Activated naive CD8-positive, alpha-beta T cell treated with anti-CD3 and anti-CD28 coated beads for 36 hours (primary cell): ENCODE measurements at regions not wholly inside any gene's neighbourhood (a gene's known extent, or its start where the extent isn't known, plus 50 kb on each side); places are given as distances from the start of the nearest gene placed in this dataset.
A peak's percentile ranks its signal among the peaks of the same experiment; 100 is the strongest.

Experiments
- DNase-seq: peaks from one replicate; pipeline ENCODE4 v3.0.0; 2021
- H3K27ac Mint-ChIP-seq: one replicate; pipeline ENCODE4 v1.8.0; 2022; ENCODE audit warnings: mild to moderate bottlenecking, moderate library complexity, mixed read lengths
- H3K27me3 Mint-ChIP-seq: one replicate; pipeline ENCODE4 v1.8.0; 2022; ENCODE audit warnings: mild to moderate bottlenecking, mixed read lengths
- H3K36me3 Mint-ChIP-seq: one replicate; pipeline ENCODE4 v1.8.0; 2021; ENCODE audit warnings: mild to moderate bottlenecking, mixed read lengths
- H3K4me1 Mint-ChIP-seq: one replicate; pipeline ENCODE4 v1.8.0; 2021; ENCODE audit warnings: mixed read lengths
- H3K4me3 Mint-ChIP-seq: one replicate; pipeline ENCODE4 v1.8.0; 2022; ENCODE audit warnings: mild to moderate bottlenecking, moderate library complexity, mixed read lengths
- H3K9me3 Mint-ChIP-seq: one replicate; pipeline ENCODE4 v1.8.0; 2022; ENCODE audit warnings: mixed read lengths

- Mint-ChIP-seq H3K4me1 (peaks cover 37% of the 10 kb centered on the region), H3K36me3 (no peaks in the 10 kb centered on the region), H3K4me3 (no peak overlapping the region), H3K27ac (no peak overlapping the region), H3K9me3 (no peaks in the 10 kb centered on the region), H3K27me3 (no peaks in the 10 kb centered on the region)
- DNase-seq = no peak
Observed at GRCh38 chr2:126766295-126766968, 110.5 kb downstream of the GYPC start.

- Mint-ChIP-seq H3K4me3 (no peak overlapping the region), H3K4me1 (peaks cover 33% of the 10 kb centered on the region), H3K9me3 (no peaks in the 10 kb centered on the region), H3K36me3 (no peaks in the 10 kb centered on the region), H3K27me3 (no peaks in the 10 kb centered on the region), H3K27ac (no peak overlapping the region)
- no peak for DNase-seq
Observed at GRCh38 chr2:126766969-126767296, 111.0 kb downstream of the GYPC start.

DNA sequence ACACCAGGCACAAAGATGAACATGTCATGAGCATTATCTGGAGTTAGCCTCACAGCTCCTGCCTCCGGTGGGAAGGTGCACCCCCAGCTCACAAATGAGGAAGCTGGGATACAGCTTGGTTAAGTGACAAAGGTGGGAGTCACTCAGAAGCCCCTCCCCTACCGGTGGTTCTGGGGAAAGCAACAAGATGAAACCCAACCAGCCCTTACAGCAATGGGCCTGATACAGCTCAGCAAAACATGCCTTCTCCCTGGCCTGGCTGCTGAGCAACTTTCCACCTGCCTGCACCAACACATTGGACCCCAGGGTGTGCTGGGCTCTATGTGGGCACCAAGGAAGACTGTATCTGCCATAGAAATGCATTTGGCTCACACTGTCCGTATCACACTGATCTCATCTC, 113.2 kb downstream of the GYPC start:
- Mint-ChIP-seq H3K27me3 (no peaks in the 10 kb centered on the region), H3K4me3 (no peak overlapping the region)

DNA sequence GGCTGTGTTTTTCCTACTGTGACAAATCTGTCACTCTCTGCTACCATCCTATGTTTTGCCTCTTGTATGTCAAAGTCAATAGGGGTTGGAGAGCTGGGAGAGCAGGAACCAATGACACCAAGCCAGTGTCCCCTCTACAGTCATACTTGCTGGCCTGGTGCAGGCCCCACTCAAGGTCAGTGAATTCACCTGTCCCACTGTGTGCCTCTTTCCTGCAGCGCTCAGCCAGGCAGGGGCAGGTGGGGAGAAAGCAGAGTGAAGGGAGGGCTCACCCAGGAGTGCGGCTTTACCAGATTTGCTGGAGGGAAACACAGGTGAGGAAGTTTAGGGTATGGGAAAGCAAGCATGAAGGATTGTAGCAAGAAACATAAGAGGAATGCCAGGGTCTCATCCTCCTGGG, 114.5 kb downstream of the GYPC start:
- no peak for DNase-seq
- no peak overlapping the region for H3K4me3 Mint-ChIP-seq
- no peak overlapping the region for H3K27ac Mint-ChIP-seq
- H3K36me3 Mint-ChIP-seq = no peaks in the 10 kb centered on the region
- peaks cover 13% of the 10 kb centered on the region for H3K4me1 Mint-ChIP-seq
- no peaks in the 10 kb centered on the region for H3K27me3 Mint-ChIP-seq
- H3K9me3 Mint-ChIP-seq = no peaks in the 10 kb centered on the region

More for the DNA sequence above, 113.2 kb downstream of the GYPC start:
- no peaks in the 10 kb centered on the region for H3K36me3 Mint-ChIP-seq
- peaks cover 18% of the 10 kb centered on the region for H3K4me1 Mint-ChIP-seq
- no peak overlapping the region for H3K27ac Mint-ChIP-seq
- no peak for DNase-seq
- no peaks in the 10 kb centered on the region for H3K9me3 Mint-ChIP-seq

- DNase-seq = no peak
- Mint-ChIP-seq H3K27me3 (no peaks in the 10 kb centered on the region), H3K9me3 (no peaks in the 10 kb centered on the region), H3K27ac (peak overlapping the region; percentile 6), H3K4me3 (no peak overlapping the region), H3K36me3 (no peaks in the 10 kb centered on the region), H3K4me1 (peaks cover 11% of the 10 kb centered on the region)
Observed at GRCh38 chr2:126771094-126771493, 115.1 kb downstream of the GYPC start.

DNA sequence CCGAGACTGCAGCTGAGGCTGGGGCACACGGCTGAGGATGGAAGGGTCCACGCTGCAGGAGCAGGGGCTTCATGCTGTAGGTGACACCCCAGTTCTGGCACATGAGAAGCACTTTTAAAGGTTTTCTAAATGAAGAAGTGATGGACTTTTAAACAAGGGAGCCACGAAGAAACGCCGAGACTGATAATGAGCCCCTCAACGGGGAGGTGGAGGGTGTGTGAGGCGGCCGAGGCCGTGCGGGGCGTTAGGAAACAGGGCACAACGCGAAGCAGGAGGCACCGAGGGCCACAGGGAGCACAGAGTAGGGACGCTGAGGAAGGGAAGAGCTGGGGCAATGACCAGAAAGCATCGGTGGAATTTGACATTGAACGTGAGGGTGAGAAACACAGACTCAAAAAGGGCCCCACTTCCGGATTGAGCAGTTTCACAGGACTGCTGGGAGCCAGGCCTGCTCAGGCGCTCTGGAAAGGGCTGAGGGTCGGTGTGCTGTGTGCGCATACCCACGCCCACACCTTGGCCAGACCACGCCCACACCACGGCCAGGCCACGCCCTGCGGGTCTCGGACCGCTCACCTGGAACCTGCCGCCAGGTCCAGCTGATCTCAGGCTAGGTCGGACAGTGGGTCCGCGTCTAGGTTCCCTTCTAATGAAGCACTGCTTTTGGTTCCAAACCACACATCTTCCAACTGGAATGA, 115.7 kb downstream of the GYPC start:
- Mint-ChIP-seq H3K9me3 (no peaks in the 10 kb centered on the region), H3K4me3 (no peak overlapping the region), H3K27ac (no peak overlapping the region)

GRCh38 chr2:126774290-126774689, 118.3 kb downstream of the GYPC start:
- DNase-seq = no peak
- Mint-ChIP-seq H3K27me3 (no peaks in the 10 kb centered on the region), H3K9me3 (no peaks in the 10 kb centered on the region), H3K27ac (no peak overlapping the region), H3K4me1 (peaks cover 11% of the 10 kb centered on the region), H3K4me3 (no peak overlapping the region), H3K36me3 (no peaks in the 10 kb centered on the region)

More for the DNA sequence above, 115.7 kb downstream of the GYPC start:
- DNase-seq = no peak
- no peaks in the 10 kb centered on the region for H3K36me3 Mint-ChIP-seq
- H3K27me3 Mint-ChIP-seq = no peaks in the 10 kb centered on the region
- H3K4me1 Mint-ChIP-seq = peaks cover 9% of the 10 kb centered on the region

DNA sequence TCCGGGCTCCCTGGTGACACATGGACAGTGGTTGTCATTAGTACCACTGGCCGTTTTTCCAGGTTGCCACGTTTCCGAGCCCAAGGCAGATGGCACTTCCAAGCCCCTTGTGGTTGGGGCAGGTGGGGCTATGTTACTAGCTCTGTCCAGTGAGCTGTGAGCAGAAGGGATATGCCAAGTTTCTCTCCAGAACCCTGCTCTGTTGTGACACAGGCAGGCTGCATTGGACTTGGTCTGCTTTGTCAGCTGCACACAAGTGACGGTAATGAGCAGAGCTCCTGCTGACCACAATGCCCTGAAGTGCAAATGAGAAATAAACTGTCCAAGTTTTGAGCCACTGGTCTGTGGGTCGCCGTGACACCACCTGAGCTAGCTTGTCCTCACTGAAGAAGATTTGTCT, 118.8 kb downstream of the GYPC start:
- Mint-ChIP-seq H3K4me3 (no peak overlapping the region), H3K4me1 (peaks cover 9% of the 10 kb centered on the region), H3K36me3 (no peaks in the 10 kb centered on the region), H3K9me3 (no peaks in the 10 kb centered on the region), H3K27me3 (no peaks in the 10 kb centered on the region), H3K27ac (no peak overlapping the region)
- no peak for DNase-seq

DNA sequence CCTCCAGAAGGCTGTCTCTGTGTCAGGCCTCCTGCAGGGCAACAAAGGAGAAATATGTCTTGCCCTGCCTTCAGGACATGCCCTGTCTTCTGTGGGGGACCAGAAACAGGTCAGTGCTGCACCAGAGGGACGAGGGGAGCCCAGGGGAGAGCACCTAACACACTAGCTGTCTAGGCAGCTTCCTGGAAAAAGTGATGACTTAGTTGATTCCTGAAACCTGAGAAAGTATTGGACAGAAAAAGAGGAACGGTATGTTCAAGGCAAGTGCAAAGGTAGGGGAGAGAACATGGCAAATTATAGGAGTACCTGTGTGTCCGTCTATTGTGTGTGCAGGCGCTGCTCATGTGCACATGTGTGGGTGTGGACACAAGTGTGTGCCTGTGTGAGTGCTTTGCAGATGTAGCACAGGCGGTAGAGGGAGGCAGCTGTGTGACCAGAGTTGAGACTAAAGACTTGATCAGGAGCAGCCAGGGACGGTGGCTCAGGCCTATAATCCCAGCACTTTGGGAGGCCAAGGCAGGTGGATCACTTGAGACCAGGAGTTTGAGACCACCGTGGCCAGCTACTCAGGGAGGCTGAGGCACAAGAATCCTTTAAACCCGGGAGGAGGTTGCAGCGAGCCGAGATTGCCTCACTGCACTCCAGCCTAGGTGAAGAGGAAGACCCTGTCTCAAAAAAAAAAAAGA, 119.5 kb downstream of the GYPC start:
- Mint-ChIP-seq H3K27me3 (no peaks in the 10 kb centered on the region), H3K4me3 (peak overlapping the region; percentile 69), H3K4me1 (peaks cover 9% of the 10 kb centered on the region), H3K27ac (no peak overlapping the region), H3K36me3 (no peaks in the 10 kb centered on the region), H3K9me3 (no peaks in the 10 kb centered on the region)
- DNase-seq = no peak

GRCh38 chr2:126776255-126776654, 120.3 kb downstream of the GYPC start:
- H3K27ac Mint-ChIP-seq = no peak overlapping the region
- H3K4me1 Mint-ChIP-seq = peaks cover 9% of the 10 kb centered on the region
- no peaks in the 10 kb centered on the region for H3K27me3 Mint-ChIP-seq
- peak overlapping the region; percentile 69 for H3K4me3 Mint-ChIP-seq
- H3K9me3 Mint-ChIP-seq = no peaks in the 10 kb centered on the region
- DNase-seq = no peak
- H3K36me3 Mint-ChIP-seq = no peaks in the 10 kb centered on the region

GRCh38 chr2:126776692-126777619, 121.0 kb downstream of the GYPC start:
- Mint-ChIP-seq H3K4me3 (peak overlapping the region; percentile 91), H3K27me3 (no peaks in the 10 kb centered on the region), H3K27ac (peak overlapping the region; percentile 75), H3K9me3 (no peaks in the 10 kb centered on the region), H3K36me3 (no peaks in the 10 kb centered on the region), H3K4me1 (peaks cover 9% of the 10 kb centered on the region)
- DNase-seq = peak; percentile 80

GRCh38 chr2:126777620-126777978, 121.1 kb upstream of the TEX51 start:
- H3K9me3 Mint-ChIP-seq = no peaks in the 10 kb centered on the region
- no peak for DNase-seq
- H3K4me3 Mint-ChIP-seq = peak overlapping the region; percentile 91
- H3K27ac Mint-ChIP-seq = no peak overlapping the region
- peaks cover 9% of the 10 kb centered on the region for H3K4me1 Mint-ChIP-seq
- H3K36me3 Mint-ChIP-seq = no peaks in the 10 kb centered on the region
- H3K27me3 Mint-ChIP-seq = no peaks in the 10 kb centered on the region

DNA sequence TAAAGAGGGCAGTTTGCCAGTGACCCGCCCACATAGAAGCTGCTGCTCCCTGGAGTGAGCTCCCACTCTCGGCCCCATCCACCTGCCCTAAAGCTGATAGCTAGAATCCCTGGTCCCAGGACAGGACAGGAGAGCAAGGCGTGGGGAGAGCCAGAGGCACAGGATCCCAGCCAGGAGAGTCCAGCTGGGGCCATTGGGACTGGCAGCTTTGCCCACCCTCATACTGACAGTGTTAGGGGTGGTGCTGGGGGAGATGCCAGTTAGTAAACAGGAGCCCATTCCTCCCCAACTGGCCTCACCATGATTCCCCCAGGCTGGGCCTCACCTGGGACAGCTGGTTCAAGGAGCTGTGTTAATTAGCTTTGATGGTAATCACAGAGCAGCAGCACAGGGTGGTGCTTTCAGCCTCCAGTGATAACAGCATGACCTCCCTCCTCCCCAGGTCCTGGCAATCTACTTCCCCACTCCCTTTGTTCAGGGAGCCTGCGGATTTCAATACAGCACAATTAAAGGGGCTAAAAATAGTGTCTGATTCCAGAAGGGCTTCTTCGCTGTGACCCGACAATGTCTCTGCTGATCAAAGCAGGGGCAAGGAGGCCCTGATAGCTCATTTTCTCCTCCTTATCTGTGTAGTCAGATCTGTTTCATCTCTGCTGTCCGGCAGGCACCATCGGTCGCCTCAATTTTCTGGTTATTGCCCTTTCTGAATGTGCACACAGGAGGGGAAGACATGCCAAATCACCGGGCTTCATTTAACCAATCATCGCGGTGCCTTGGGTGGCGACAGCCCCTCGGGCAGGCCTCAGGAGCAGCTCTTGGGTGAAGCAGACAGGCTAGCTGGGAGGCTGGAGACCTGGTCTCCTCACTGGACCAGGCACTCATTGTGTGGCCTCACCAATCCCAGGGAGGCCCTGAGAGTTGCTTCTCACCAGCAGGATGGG, 119.9 kb upstream of the TEX51 start:
- Mint-ChIP-seq H3K9me3 (no peaks in the 10 kb centered on the region), H3K36me3 (no peaks in the 10 kb centered on the region), H3K4me1 (peaks cover 9% of the 10 kb centered on the region), H3K27ac (no peak overlapping the region), H3K27me3 (no peaks in the 10 kb centered on the region), H3K4me3 (no peak overlapping the region)
- no peak for DNase-seq

GRCh38 chr2:126781206-126781605, 117.5 kb upstream of the TEX51 start:
- H3K36me3 Mint-ChIP-seq = no peaks in the 10 kb centered on the region
- H3K27ac Mint-ChIP-seq = no peak overlapping the region
- no peaks in the 10 kb centered on the region for H3K27me3 Mint-ChIP-seq
- no peak overlapping the region for H3K4me3 Mint-ChIP-seq
- no peaks in the 10 kb centered on the region for H3K9me3 Mint-ChIP-seq
- H3K4me1 Mint-ChIP-seq = peaks cover 4% of the 10 kb centered on the region
- no peak for DNase-seq
